HepG2 (cell line): ENCODE measurements at regions not wholly inside any gene's neighbourhood (a gene's known extent, or its start where the extent isn't known, plus 50 kb on each side); places are given as distances from the start of the nearest gene placed in this dataset.

Source experiments
- ATAC-seq: fragments of 200-7000 bp; cut with Tn5 transposase; 3 replicates; pipeline ENCODE4 v1.9.1; 2020; ENCODE audit warnings: mild to moderate bottlenecking, moderate library complexity
- BruUV-seq: library from RNA; stranded (reverse); fragments of 400-500 nt; replicated peaks from 2 replicates; lab custom pipeline; 2021; lab: Mats Ljungman, UMichigan
- CTCF ChIA-PET: fragments of 300-600 bp; formaldehyde crosslinking; extraction: SDS; loops from one replicate; lab custom pipeline; 2021; ENCODE audit warnings: low total read pairs, inconsistent platforms, low intra/inter-chr PET ratio; lab: Yijun Ruan, JAX
- POLR2A ChIA-PET: fragments of 350-600 bp; sonication (Branson Sonifier 250); formaldehyde crosslinking; loops from one replicate; lab custom pipeline; 2020; ENCODE audit warnings: antibody characterized with exemption, inconsistent platforms; lab: Yijun Ruan, JAX
- DNase-seq: peaks from one replicate; pipeline ENCODE4 v3.0.0-alpha.2; 2015; ENCODE audit warnings: low spot score
- FAIRE-seq: peaks from 3 replicates; lab custom pipeline; 2011; peaks lifted over from hg19 to GRCh38; lab: Jason Lieb, UNC
- H2AFZ ChIP-seq: one replicate; pipeline ENCODE4 v1.6.1; 2011; ENCODE audit warnings: low read length, inconsistent platforms
- H3K27ac ChIP-seq: fragments of 300-600 bp; 3 replicates; pipeline ENCODE4 v1.8.0; 2011; ENCODE audit warnings: mixed run types, mild to moderate bottlenecking, mixed read lengths, low read length, inconsistent platforms; ENCODE audit not compliant: insufficient read depth; ENCODE audit errors: extremely low read length
- H3K27me3 ChIP-seq, 2 experiments: fragments of 200-600 bp in 1 of 2; 2 replicates in 1 of 2; 3 replicates in 1 of 2; pipeline versions ENCODE4 v1.6.0 to v1.8.0; 2011; ENCODE audit warnings: low read length in 2 of 2, mild to moderate bottlenecking in 2 of 2, moderate library complexity in 2 of 2, inconsistent platforms in 1 of 2; ENCODE audit not compliant: insufficient read depth in 2 of 2, control insufficient read depth in 1 of 2
- H3K36me3 ChIP-seq, 2 experiments: fragments of 200-600 bp in 1 of 2; replicated peaks in 1 of 2; 2 replicates in 1 of 2; 3 replicates in 1 of 2; pipeline versions ENCODE4 v1.5.1 to v1.8.0; 2011; ENCODE audit warnings: low read length in 2 of 2, inconsistent platforms in 1 of 2; ENCODE audit not compliant: insufficient read depth in 2 of 2, control insufficient read depth in 1 of 2
- H3K4me1 ChIP-seq: 2 replicates; pipeline ENCODE4 v1.5.1; 2012; ENCODE audit warnings: low read length, inconsistent platforms; ENCODE audit not compliant: insufficient read depth
- H3K4me2 ChIP-seq: 2 replicates; pipeline ENCODE4 v1.6.0; 2011; ENCODE audit warnings: low read depth, low read length, inconsistent platforms
- H3K4me3 ChIP-seq, 3 experiments: fragments of 200-600 bp in 1 of 3; sonication (generic), shearing (Covaris generic) in 1 of 3; replicated peaks in 1 of 3; 2 replicates each; pipeline ENCODE4 v1.5.1; 2011 to 2016; ENCODE audit warnings: low read length in 3 of 3, inconsistent platforms in 2 of 3, low read depth in 2 of 3, mild to moderate bottlenecking in 2 of 3, control low read depth in 1 of 3, mixed read lengths in 1 of 3; ENCODE audit not compliant: insufficient read depth in 1 of 3
- H3K79me2 ChIP-seq: one replicate; pipeline ENCODE4 v1.6.1; 2011; ENCODE audit warnings: low read length, inconsistent platforms; ENCODE audit not compliant: insufficient read depth
- H3K9ac ChIP-seq: 2 replicates; pipeline ENCODE4 v1.6.0; 2011; ENCODE audit warnings: mild to moderate bottlenecking, low read depth, low read length, inconsistent platforms; ENCODE audit not compliant: insufficient read depth
- H3K9me3 ChIP-seq: 2 replicates; pipeline ENCODE4 v1.5.1; 2012; ENCODE audit warnings: mild to moderate bottlenecking, low read length
- H4K20me1 ChIP-seq: 2 replicates; pipeline ENCODE4 v1.6.0; 2011; ENCODE audit warnings: inconsistent platforms, mild to moderate bottlenecking, low read length, moderate library complexity; ENCODE audit not compliant: insufficient read depth
- ASH2L ChIP-seq: fragments of 300-600, 200-600 bp; sonication (generic); IDR thresholded peaks from 2 replicates; pipeline ENCODE4 v1.7.0; 2017; ENCODE audit warnings: low read depth, mild to moderate bottlenecking, moderate library complexity, mixed read lengths, low read length; ENCODE audit not compliant: insufficient read length
- CEBPB ChIP-seq: IDR thresholded peaks from 2 replicates; pipeline ENCODE4 v1.6.1; 2011; ENCODE audit warnings: low read depth, low read length, improper control_type of control experiment, borderline replicate concordance
- FOXA1 ChIP-seq, 2 experiments: fragments of 450-650 bp in 1 of 2; sonication (generic) in 1 of 2; formaldehyde crosslinking in 1 of 2; IDR thresholded peaks; 2 replicates each; pipeline versions ENCODE4 v1.4.0 to v1.6.1; 2016 to 2020; ENCODE audit warnings: missing genetic modification reagents in 1 of 2
- MTA3 ChIP-seq: sonication (generic); formaldehyde crosslinking; IDR thresholded peaks from 2 replicates; pipeline ENCODE4 v1.4.0; 2020; ENCODE audit warnings: missing genetic modification reagents
- NPAS2 ChIP-seq: sonication (generic); formaldehyde crosslinking; IDR thresholded peaks from 2 replicates; pipeline ENCODE4 v1.8.0; 2022; ENCODE audit warnings: mild to moderate bottlenecking, missing genetic modification reagents, borderline replicate concordance
- SPEN ChIP-seq: sonication (generic); formaldehyde crosslinking; IDR thresholded peaks from 2 replicates; pipeline ENCODE4 v1.5.1; 2020; ENCODE audit warnings: low read depth, mild to moderate bottlenecking, missing genetic modification reagents
- SRSF9 ChIP-seq: fragments of 200-400 bp; formaldehyde crosslinking; IDR thresholded peaks from 2 replicates; pipeline ENCODE4 v1.6.1; 2018; ENCODE audit warnings: borderline replicate concordance, mild to moderate bottlenecking, low read depth, low read length; ENCODE audit not compliant: insufficient read depth, poor library complexity, severe bottlenecking
- ZSCAN20 ChIP-seq: sonication (generic); formaldehyde crosslinking; IDR thresholded peaks from 2 replicates; pipeline ENCODE4 v1.4.0; 2020; ENCODE audit warnings: missing genetic modification reagents, mild to moderate bottlenecking, borderline replicate concordance
- WGBS: methylation state at CpG from one replicate; pipeline ENCODE4 v1.1.6; 2017; ENCODE audit warnings: low lambda C conversion rate; 5-methylcytosine and 5-hydroxymethylcytosine counted together
- in situ Hi-C: cut with HindIII; loops from 2 replicates; pipeline ENCODE4 v1.10.0; 2017; ENCODE audit warnings: low pct_unique_long_range_greater_than_20kb; ENCODE audit not compliant: extremely low pct_ligation_motif_present
- intact Hi-C: fragments of 100-400 bp; cut with micrococcal nuclease; formaldehyde crosslinking; loops from one replicate; pipeline ENCODE4 v1.10.0; 2022; ENCODE audit not compliant: unreplicated experiment
- TF ChIP-seq, protein P1 (sequence below): sonication (generic); formaldehyde crosslinking; conservative IDR thresholded peaks from 2 replicates; pipeline ENCODE4 v1.5.0; 2020; ENCODE audit warnings: missing genetic modification reagents
- TF ChIP-seq, protein P2 (sequence below): sonication (generic); formaldehyde crosslinking; IDR thresholded peaks from 2 replicates; pipeline ENCODE4 v1.4.0; 2020; ENCODE audit warnings: missing genetic modification reagents, low read depth, mild to moderate bottlenecking, borderline replicate concordance
- TF ChIP-seq, protein P3 (sequence below): sonication (generic); formaldehyde crosslinking; IDR thresholded peaks from 2 replicates; pipeline ENCODE4 v1.4.0; 2020; ENCODE audit warnings: mild to moderate bottlenecking, missing genetic modification reagents
- TF ChIP-seq, protein P4 (sequence below): sonication (generic); formaldehyde crosslinking; IDR thresholded peaks from 2 replicates; pipeline ENCODE4 v1.8.0; 2022; ENCODE audit warnings: missing genetic modification reagents, mild to moderate bottlenecking, inconsistent platforms, borderline replicate concordance
- TF ChIP-seq, protein P5 (sequence below): sonication (generic); formaldehyde crosslinking; IDR thresholded peaks from 2 replicates; pipeline ENCODE4 v1.4.0; 2020; ENCODE audit warnings: missing genetic modification reagents
- TF ChIP-seq, protein P6 (sequence below): fragments of 450-650 bp; IDR thresholded peaks from 2 replicates; pipeline ENCODE4 v1.6.1; 2016

DNA sequence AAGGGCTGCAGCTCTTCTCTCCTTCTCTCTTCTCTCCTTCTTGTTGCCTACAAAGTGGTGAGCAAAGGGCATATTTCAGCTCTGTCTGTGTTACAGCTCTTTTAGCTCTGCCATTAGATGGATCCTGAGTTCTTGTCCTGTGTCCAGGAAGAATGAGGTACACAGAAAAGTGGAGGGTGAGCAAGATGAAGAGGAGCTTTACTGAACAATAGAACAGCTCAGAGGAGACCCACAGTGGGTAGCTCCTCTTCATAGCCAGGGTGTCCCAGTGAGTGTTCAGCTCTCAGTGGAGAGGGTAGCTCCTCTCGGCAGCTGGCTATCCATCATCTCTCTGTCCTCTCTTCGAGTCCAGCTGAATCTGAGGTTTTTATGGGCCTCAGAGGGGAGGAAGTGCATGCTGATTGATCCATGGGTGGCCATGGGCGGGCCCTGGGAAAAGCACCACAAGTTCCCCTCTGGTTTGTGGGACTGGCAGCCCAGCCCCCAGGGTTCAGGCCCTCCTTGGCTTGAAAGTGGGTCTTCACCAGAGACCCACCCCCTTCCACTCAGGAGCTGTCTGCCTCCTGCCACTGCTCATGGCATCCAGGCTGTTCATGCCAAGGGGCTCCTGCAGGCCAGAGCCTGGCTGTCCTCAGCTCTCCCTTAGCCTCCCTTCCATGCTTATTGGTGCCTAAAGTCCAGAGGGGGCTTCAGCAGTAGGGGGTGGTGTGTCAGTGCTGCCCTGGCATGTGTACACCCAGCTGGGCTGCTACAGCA lies 109.1 kb upstream of the FAM180A start:
- no peak for DNase-seq
- no peak overlapping the region for H3K4me3 ChIP-seq
- H3K4me1 ChIP-seq: no peaks in the 10 kb centered on the region
- no peaks in the 10 kb centered on the region for H3K9me3 ChIP-seq
- no peaks in the 10 kb centered on the region for H3K27me3 ChIP-seq
- no peak overlapping the region for H3K27ac ChIP-seq
- intact Hi-C loops (no loop called here), in situ Hi-C loops (no loop called here)
- H2AFZ ChIP-seq: no peak overlapping the region
- H3K36me3 ChIP-seq: no peaks in the 10 kb centered on the region
- no peaks in the 10 kb centered on the region for H3K79me2 ChIP-seq
- ChIA-PET CTCF (no interaction called here), POLR2A (no interaction called here)
- ATAC-seq: no peak
- H3K4me2 ChIP-seq: no peak overlapping the region
- BruUV-seq: no TSS peak
- no peak overlapping the region for H3K9ac ChIP-seq
- WGBS: 11% methylated on average over 3 of the region's 3 CpGs
- no peaks in the 10 kb centered on the region for H4K20me1 ChIP-seq
- FAIRE-seq: no peak
- TF ChIP-seq, protein P1, sequence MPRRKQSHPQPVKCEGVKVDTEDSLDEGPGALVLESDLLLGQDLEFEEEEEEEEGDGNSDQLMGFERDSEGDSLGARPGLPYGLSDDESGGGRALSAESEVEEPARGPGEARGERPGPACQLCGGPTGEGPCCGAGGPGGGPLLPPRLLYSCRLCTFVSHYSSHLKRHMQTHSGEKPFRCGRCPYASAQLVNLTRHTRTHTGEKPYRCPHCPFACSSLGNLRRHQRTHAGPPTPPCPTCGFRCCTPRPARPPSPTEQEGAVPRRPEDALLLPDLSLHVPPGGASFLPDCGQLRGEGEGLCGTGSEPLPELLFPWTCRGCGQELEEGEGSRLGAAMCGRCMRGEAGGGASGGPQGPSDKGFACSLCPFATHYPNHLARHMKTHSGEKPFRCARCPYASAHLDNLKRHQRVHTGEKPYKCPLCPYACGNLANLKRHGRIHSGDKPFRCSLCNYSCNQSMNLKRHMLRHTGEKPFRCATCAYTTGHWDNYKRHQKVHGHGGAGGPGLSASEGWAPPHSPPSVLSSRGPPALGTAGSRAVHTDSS: no peak
- TF ChIP-seq NPAS2 (CRISPR knock-in tag) (no peak), FOXA1 (IDR thresholded peaks at IDR 0.05) (no peak), FOXA1 (CRISPR knock-in tag; IDR thresholded peaks at IDR 0.05) (no peak), ASH2L (no peak), SPEN (CRISPR knock-in tag) (no peak), SRSF9 (no peak), ZSCAN20 (CRISPR knock-in tag) (no peak), MTA3 (no peak), CEBPB (no peak)
- TF ChIP-seq, protein P2, sequence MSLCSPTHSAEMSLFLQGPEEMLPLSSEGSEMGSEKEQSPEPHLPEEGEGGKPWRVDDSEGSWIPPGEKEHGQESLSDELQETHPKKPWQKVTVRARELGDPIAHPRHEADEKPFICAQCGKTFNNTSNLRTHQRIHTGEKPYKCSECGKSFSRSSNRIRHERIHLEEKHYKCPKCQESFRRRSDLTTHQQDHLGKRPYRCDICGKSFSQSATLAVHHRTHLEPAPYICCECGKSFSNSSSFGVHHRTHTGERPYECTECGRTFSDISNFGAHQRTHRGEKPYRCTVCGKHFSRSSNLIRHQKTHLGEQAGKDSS (CRISPR knock-in tag): no peak
- TF ChIP-seq, protein P3, sequence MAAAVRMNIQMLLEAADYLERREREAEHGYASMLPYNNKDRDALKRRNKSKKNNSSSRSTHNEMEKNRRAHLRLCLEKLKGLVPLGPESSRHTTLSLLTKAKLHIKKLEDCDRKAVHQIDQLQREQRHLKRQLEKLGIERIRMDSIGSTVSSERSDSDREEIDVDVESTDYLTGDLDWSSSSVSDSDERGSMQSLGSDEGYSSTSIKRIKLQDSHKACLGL (CRISPR knock-in tag): no peak
- TF ChIP-seq, protein P4, sequence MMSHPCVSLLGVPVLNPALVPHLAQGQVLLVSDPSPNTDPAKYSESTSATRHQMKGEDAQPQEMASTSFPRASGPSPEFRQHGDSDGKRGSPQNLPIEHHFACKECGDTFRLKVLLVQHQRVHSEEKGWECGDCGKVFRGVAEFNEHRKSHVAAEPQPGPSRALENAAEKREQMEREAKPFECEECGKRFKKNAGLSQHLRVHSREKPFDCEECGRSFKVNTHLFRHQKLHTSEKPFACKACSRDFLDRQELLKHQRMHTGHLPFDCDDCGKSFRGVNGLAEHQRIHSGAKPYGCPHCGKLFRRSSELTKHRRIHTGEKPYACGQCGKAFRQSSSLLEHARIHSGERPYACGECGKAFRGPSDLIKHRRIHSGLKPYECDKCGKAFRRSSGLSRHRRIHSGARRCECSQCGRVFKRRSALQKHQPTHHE (CRISPR knock-in tag): no peak
- TF ChIP-seq, protein P5, sequence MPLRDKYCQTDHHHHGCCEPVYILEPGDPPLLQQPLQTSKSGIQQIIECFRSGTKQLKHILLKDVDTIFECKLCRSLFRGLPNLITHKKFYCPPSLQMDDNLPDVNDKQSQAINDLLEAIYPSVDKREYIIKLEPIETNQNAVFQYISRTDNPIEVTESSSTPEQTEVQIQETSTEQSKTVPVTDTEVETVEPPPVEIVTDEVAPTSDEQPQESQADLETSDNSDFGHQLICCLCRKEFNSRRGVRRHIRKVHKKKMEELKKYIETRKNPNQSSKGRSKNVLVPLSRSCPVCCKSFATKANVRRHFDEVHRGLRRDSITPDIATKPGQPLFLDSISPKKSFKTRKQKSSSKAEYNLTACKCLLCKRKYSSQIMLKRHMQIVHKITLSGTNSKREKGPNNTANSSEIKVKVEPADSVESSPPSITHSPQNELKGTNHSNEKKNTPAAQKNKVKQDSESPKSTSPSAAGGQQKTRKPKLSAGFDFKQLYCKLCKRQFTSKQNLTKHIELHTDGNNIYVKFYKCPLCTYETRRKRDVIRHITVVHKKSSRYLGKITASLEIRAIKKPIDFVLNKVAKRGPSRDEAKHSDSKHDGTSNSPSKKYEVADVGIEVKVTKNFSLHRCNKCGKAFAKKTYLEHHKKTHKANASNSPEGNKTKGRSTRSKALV (CRISPR knock-in tag): no peak
- TF ChIP-seq, protein P6, sequence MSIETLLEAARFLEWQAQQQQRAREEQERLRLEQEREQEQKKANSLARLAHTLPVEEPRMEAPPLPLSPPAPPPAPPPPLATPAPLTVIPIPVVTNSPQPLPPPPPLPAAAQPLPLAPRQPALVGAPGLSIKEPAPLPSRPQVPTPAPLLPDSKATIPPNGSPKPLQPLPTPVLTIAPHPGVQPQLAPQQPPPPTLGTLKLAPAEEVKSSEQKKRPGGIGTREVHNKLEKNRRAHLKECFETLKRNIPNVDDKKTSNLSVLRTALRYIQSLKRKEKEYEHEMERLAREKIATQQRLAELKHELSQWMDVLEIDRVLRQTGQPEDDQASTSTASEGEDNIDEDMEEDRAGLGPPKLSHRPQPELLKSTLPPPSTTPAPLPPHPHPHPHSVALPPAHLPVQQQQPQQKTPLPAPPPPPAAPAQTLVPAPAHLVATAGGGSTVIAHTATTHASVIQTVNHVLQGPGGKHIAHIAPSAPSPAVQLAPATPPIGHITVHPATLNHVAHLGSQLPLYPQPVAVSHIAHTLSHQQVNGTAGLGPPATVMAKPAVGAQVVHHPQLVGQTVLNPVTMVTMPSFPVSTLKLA: no peak
